Duodenal mucosa (tissue), 2 donors: ENCODE measurements at regions not wholly inside any gene's neighbourhood (a gene's known extent, or its start where the extent isn't known, plus 50 kb on each side); places are given as distances from the start of the nearest gene placed in this dataset.
A peak's percentile ranks its signal among the peaks of the same experiment; 100 is the strongest.
"Not testable (repeated sequence)": the region's sequence is repeated elsewhere in the genome, so short reads cannot be mapped to it uniquely, and the experiment has no call there.

Experiments used
- H3K27ac ChIP-seq: one replicate; pipeline ENCODE4 v1.7.0; 2013; ENCODE audit warnings: low read depth, low read length
- H3K27me3 ChIP-seq, 2 donors: one replicate each; pipeline ENCODE4 v1.7.0; 2013; ENCODE audit warnings: low read length in 2 of 2, control low read depth in 1 of 2; ENCODE audit not compliant: insufficient read depth in 2 of 2, control insufficient read depth in 1 of 2
- H3K36me3 ChIP-seq, 2 donors: one replicate each; pipeline ENCODE4 v1.7.0; 2013; ENCODE audit warnings: low read length in 2 of 2, control low read depth in 1 of 2; ENCODE audit not compliant: insufficient read depth in 2 of 2, control insufficient read depth in 1 of 2
- H3K4me1 ChIP-seq, 2 donors: one replicate each; pipeline ENCODE4 v1.7.0; 2013; ENCODE audit warnings: low read length in 2 of 2, control low read depth in 1 of 2; ENCODE audit not compliant: insufficient read depth in 2 of 2, control insufficient read depth in 1 of 2
- H3K4me3 ChIP-seq, 2 donors: one replicate each; pipeline ENCODE4 v1.7.0; 2013; ENCODE audit warnings: low read length in 2 of 2, low read depth in 1 of 2
- H3K9ac ChIP-seq, 2 donors: one replicate each; pipeline ENCODE4 v1.7.0; 2013; ENCODE audit warnings: low read length in 2 of 2, low read depth in 1 of 2
- H3K9me3 ChIP-seq, 2 donors: one replicate each; pipeline ENCODE4 v1.7.0; 2013; ENCODE audit warnings: low read length in 2 of 2, control low read depth in 1 of 2; ENCODE audit not compliant: control insufficient read depth in 1 of 2

- no peak overlapping the region for H3K9ac ChIP-seq
- H3K4me1 ChIP-seq: no peaks in the 10 kb centered on the region
- H3K4me3 ChIP-seq: no peak overlapping the region
- no peaks in the 10 kb centered on the region for H3K9me3 ChIP-seq
- no peaks in the 10 kb centered on the region for H3K27me3 ChIP-seq
- no peak overlapping the region for H3K27ac ChIP-seq
- no peaks in the 10 kb centered on the region for H3K36me3 ChIP-seq
Measured at GRCh38 chrX:128818690-128819089, 704.6 kb downstream of the SMARCA1 start.

GRCh38 chrX:128816919-128817318, 706.4 kb downstream of the SMARCA1 start:
- no peak overlapping the region for H3K9ac ChIP-seq
- no peak overlapping the region for H3K27ac ChIP-seq
- no peak overlapping the region for H3K4me3 ChIP-seq
- no peaks in the 10 kb centered on the region for H3K9me3 ChIP-seq
- H3K4me1 ChIP-seq: no peaks in the 10 kb centered on the region
- H3K36me3 ChIP-seq: no peaks in the 10 kb centered on the region
- H3K27me3 ChIP-seq: no peaks in the 10 kb centered on the region

- H3K4me1 ChIP-seq: no peaks in the 10 kb centered on the region
- peaks cover 0 to 3% of the 10 kb centered on the region in 2 donors for H3K9me3 ChIP-seq
- H3K9ac ChIP-seq: no peak overlapping the region
- H3K27ac ChIP-seq: no peak overlapping the region
- no peaks in the 10 kb centered on the region for H3K36me3 ChIP-seq
- no peak overlapping the region for H3K4me3 ChIP-seq
- no peaks in the 10 kb centered on the region for H3K27me3 ChIP-seq
Measured at GRCh38 chrX:128807367-128807766, 715.9 kb downstream of the SMARCA1 start.

- H3K27me3 ChIP-seq: no peaks in the 10 kb centered on the region
- peaks cover 0 to 3% of the 10 kb centered on the region in 2 donors for H3K9me3 ChIP-seq
- H3K4me3 ChIP-seq: peak overlapping the region in 1 of 2 donors; percentile 22
- H3K27ac ChIP-seq: no peak overlapping the region
- H3K4me1 ChIP-seq: no peaks in the 10 kb centered on the region
- no peaks in the 10 kb centered on the region for H3K36me3 ChIP-seq
- no peak overlapping the region for H3K9ac ChIP-seq
Measured at GRCh38 chrX:128805236-128805635, 718.1 kb downstream of the SMARCA1 start.

GRCh38 chrX:128804828-128805227, 718.5 kb downstream of the SMARCA1 start:
- no peak overlapping the region for H3K27ac ChIP-seq
- H3K4me1 ChIP-seq: no peaks in the 10 kb centered on the region
- no peaks in the 10 kb centered on the region for H3K36me3 ChIP-seq
- peak overlapping the region in 1 of 2 donors; percentile 22 for H3K4me3 ChIP-seq
- no peaks in the 10 kb centered on the region for H3K27me3 ChIP-seq
- no peak overlapping the region for H3K9ac ChIP-seq
- H3K9me3 ChIP-seq: peaks cover 0 to 3% of the 10 kb centered on the region in 2 donors

GRCh38 chrX:128800138-128800537, 723.2 kb downstream of the SMARCA1 start:
- H3K27me3 ChIP-seq: no peaks in the 10 kb centered on the region
- no peak overlapping the region for H3K27ac ChIP-seq
- H3K9me3 ChIP-seq: no peaks in the 10 kb centered on the region
- H3K4me1 ChIP-seq: no peaks in the 10 kb centered on the region
- no peaks in the 10 kb centered on the region for H3K36me3 ChIP-seq
- no peak overlapping the region for H3K9ac ChIP-seq
- no peak overlapping the region for H3K4me3 ChIP-seq

GRCh38 chrX:128783139-128783538, 730.9 kb upstream of the ACTRT1 start:
- not testable (repeated sequence) for H3K36me3 ChIP-seq, H3K9ac ChIP-seq, H3K4me1 ChIP-seq, H3K27me3 ChIP-seq, H3K4me3 ChIP-seq, H3K27ac ChIP-seq, H3K9me3 ChIP-seq

- no peaks in the 10 kb centered on the region for H3K4me1 ChIP-seq
- no peak overlapping the region for H3K4me3 ChIP-seq
- H3K27me3 ChIP-seq: no peaks in the 10 kb centered on the region
- H3K9ac ChIP-seq: no peak overlapping the region
- no peaks in the 10 kb centered on the region for H3K9me3 ChIP-seq
- H3K27ac ChIP-seq: no peak overlapping the region
- no peaks in the 10 kb centered on the region for H3K36me3 ChIP-seq
Measured at GRCh38 chrX:128781506-128781905, 729.3 kb upstream of the ACTRT1 start.

GRCh38 chrX:128780934-128781333, 728.7 kb upstream of the ACTRT1 start:
- Histone ChIP-seq H3K4me3 (no peak overlapping the region), H3K27me3 (no peaks in the 10 kb centered on the region), H3K9me3 (no peaks in the 10 kb centered on the region), H3K27ac (no peak overlapping the region), H3K9ac (no peak overlapping the region), H3K4me1 (no peaks in the 10 kb centered on the region), H3K36me3 (no peaks in the 10 kb centered on the region)

- Histone ChIP-seq H3K9ac (no peak overlapping the region), H3K27me3 (no peaks in the 10 kb centered on the region)
Measured at GRCh38 chrX:128769495-128769894, 717.3 kb upstream of the ACTRT1 start.

GRCh38 chrX:128759745-128760144, 707.5 kb upstream of the ACTRT1 start:
- Histone ChIP-seq H3K9ac (no peak overlapping the region), H3K9me3 (no peaks in the 10 kb centered on the region), H3K27me3 (no peaks in the 10 kb centered on the region), H3K4me1 (no peaks in the 10 kb centered on the region), H3K4me3 (no peak overlapping the region), H3K36me3 (no peaks in the 10 kb centered on the region), H3K27ac (no peak overlapping the region)

More at GRCh38 chrX:128769495-128769894, 717.3 kb upstream of the ACTRT1 start:
- Histone ChIP-seq H3K9me3 (no peaks in the 10 kb centered on the region), H3K4me3 (no peak overlapping the region), H3K27ac (no peak overlapping the region), H3K36me3 (no peaks in the 10 kb centered on the region), H3K4me1 (no peaks in the 10 kb centered on the region)
